ENCODE measurements at regions not wholly inside any gene's neighbourhood (a gene's known extent, or its start where the extent isn't known, plus 50 kb on each side); places are given as distances from the start of the nearest gene placed in this dataset.
A peak's percentile ranks its signal among the peaks of the same experiment; 100 is the strongest.

- Histone ChIP-seq H3K36me3 (replicated peaks) (no peaks in the 10 kb centered on the region), H3K9me3 (no peaks in the 10 kb centered on the region), H3K27me3 (ENCODE audit: low read depth) (no peaks in the 10 kb centered on the region), H3K4me1 (no peaks in the 10 kb centered on the region), H3K4me3 (no peak overlapping the region)
- in situ Hi-C loops (cut with MboI; ENCODE audit: low sequenced_read_pairs): no loop called here
- no peak for DNase-seq (ENCODE audit: low spot score in 2 of 2)
Measured at GRCh38 chr5:135122797-135123196, 88.8 kb upstream of the PITX1 start.

- Histone ChIP-seq H3K4me3 (no peak overlapping the region), H3K36me3 (replicated peaks) (no peaks in the 10 kb centered on the region), H3K27me3 (ENCODE audit: low read depth) (no peaks in the 10 kb centered on the region), H3K4me1 (no peaks in the 10 kb centered on the region), H3K9me3 (no peaks in the 10 kb centered on the region)
- in situ Hi-C loops (cut with MboI; ENCODE audit: low sequenced_read_pairs): no loop called here
- DNase-seq (ENCODE audit: low spot score in 2 of 2): no peak
Measured at GRCh38 chr5:135120951-135121350, 86.9 kb upstream of the PITX1 start.

- in situ Hi-C loops (cut with MboI; ENCODE audit: low sequenced_read_pairs): no loop called here
- no peaks in the 10 kb centered on the region for H3K9me3 ChIP-seq
- DNase-seq (ENCODE audit: low spot score in 2 of 2): no peak
- H3K36me3 ChIP-seq (replicated peaks): no peaks in the 10 kb centered on the region
- no peaks in the 10 kb centered on the region for H3K4me1 ChIP-seq
- no peak overlapping the region for H3K4me3 ChIP-seq
- no peaks in the 10 kb centered on the region for H3K27me3 ChIP-seq (ENCODE audit: low read depth)
Measured at GRCh38 chr5:135119481-135119880, 85.5 kb upstream of the PITX1 start.

GRCh38 chr5:135117590-135117989 lies 83.6 kb upstream of the PITX1 start:
- Histone ChIP-seq H3K4me3 (no peak overlapping the region), H3K4me1 (no peaks in the 10 kb centered on the region), H3K36me3 (replicated peaks) (no peaks in the 10 kb centered on the region), H3K9me3 (no peaks in the 10 kb centered on the region), H3K27me3 (ENCODE audit: low read depth) (no peaks in the 10 kb centered on the region)
- DNase-seq (ENCODE audit: low spot score in 2 of 2): no peak
- in situ Hi-C loops (cut with MboI; ENCODE audit: low sequenced_read_pairs): no loop called here

GRCh38 chr5:135116160-135116561 lies 82.1 kb upstream of the PITX1 start:
- no peaks in the 10 kb centered on the region for H3K36me3 ChIP-seq (replicated peaks)
- H3K4me3 ChIP-seq: no peak overlapping the region
- no peaks in the 10 kb centered on the region for H3K9me3 ChIP-seq
- in situ Hi-C loops (cut with MboI; ENCODE audit: low sequenced_read_pairs): no loop called here
- no peaks in the 10 kb centered on the region for H3K27me3 ChIP-seq (ENCODE audit: low read depth)
- DNase-seq (ENCODE audit: low spot score in 2 of 2): no peak
- peaks cover 4% of the 10 kb centered on the region; the same call in 1 of the 2 replicates for H3K4me1 ChIP-seq

GRCh38 chr5:135115591-135115990 lies 81.6 kb upstream of the PITX1 start:
- Histone ChIP-seq H3K36me3 (replicated peaks) (no peaks in the 10 kb centered on the region), H3K4me3 (no peak overlapping the region), H3K27me3 (ENCODE audit: low read depth) (no peaks in the 10 kb centered on the region), H3K9me3 (no peaks in the 10 kb centered on the region), H3K4me1 (peaks cover 4% of the 10 kb centered on the region; the same call in 1 of the 2 replicates)
- in situ Hi-C loops (cut with MboI; ENCODE audit: low sequenced_read_pairs): no loop called here
- no peak for DNase-seq (ENCODE audit: low spot score in 2 of 2)

- H3K9me3 ChIP-seq: no peaks in the 10 kb centered on the region
- no peak for DNase-seq (ENCODE audit: low spot score in 2 of 2)
- H3K27me3 ChIP-seq (ENCODE audit: low read depth): no peaks in the 10 kb centered on the region
- no peaks in the 10 kb centered on the region for H3K36me3 ChIP-seq (replicated peaks)
- in situ Hi-C loops (cut with MboI; ENCODE audit: low sequenced_read_pairs): no loop called here
- H3K4me3 ChIP-seq: no peak overlapping the region
- peaks cover 4% of the 10 kb centered on the region; the same call in 1 of the 2 replicates for H3K4me1 ChIP-seq
Measured at GRCh38 chr5:135114759-135115158, 80.7 kb upstream of the PITX1 start.

- Histone ChIP-seq H3K9me3 (no peaks in the 10 kb centered on the region), H3K4me1 (peaks cover 4% of the 10 kb centered on the region; the same call in 1 of the 2 replicates), H3K27me3 (ENCODE audit: low read depth) (no peaks in the 10 kb centered on the region), H3K4me3 (no peak overlapping the region), H3K36me3 (replicated peaks) (no peaks in the 10 kb centered on the region)
- peak; percentile 40 to 66 for DNase-seq (ENCODE audit: low spot score in 2 of 2)
- in situ Hi-C loops (cut with MboI; ENCODE audit: low sequenced_read_pairs): no loop called here
Measured at GRCh38 chr5:135112008-135112725, 78.1 kb upstream of the PITX1 start.

GRCh38 chr5:135110785-135111596 lies 77.0 kb upstream of the PITX1 start:
- H3K36me3 ChIP-seq (replicated peaks): no peaks in the 10 kb centered on the region
- in situ Hi-C loops (cut with MboI; ENCODE audit: low sequenced_read_pairs): no loop called here
- no peaks in the 10 kb centered on the region for H3K27me3 ChIP-seq (ENCODE audit: low read depth)
- H3K9me3 ChIP-seq: no peaks in the 10 kb centered on the region
- H3K4me1 ChIP-seq: peaks cover 4% of the 10 kb centered on the region; the same call in 1 of the 2 replicates
- no peak for DNase-seq (ENCODE audit: low spot score in 2 of 2)
- H3K4me3 ChIP-seq: no peak overlapping the region

GRCh38 chr5:135108992-135109391 lies 75.0 kb upstream of the PITX1 start:
- Histone ChIP-seq H3K4me3 (no peak overlapping the region), H3K4me1 (peaks cover 4% of the 10 kb centered on the region; the same call in 1 of the 2 replicates), H3K9me3 (no peaks in the 10 kb centered on the region), H3K27me3 (ENCODE audit: low read depth) (no peaks in the 10 kb centered on the region), H3K36me3 (replicated peaks) (no peaks in the 10 kb centered on the region)
- in situ Hi-C loops (cut with MboI; ENCODE audit: low sequenced_read_pairs): no loop called here
- no peak for DNase-seq (ENCODE audit: low spot score in 2 of 2)

- Histone ChIP-seq H3K4me1 (peaks cover 4% of the 10 kb centered on the region; the same call in 1 of the 2 replicates), H3K36me3 (replicated peaks) (no peaks in the 10 kb centered on the region), H3K4me3 (no peak overlapping the region), H3K27me3 (ENCODE audit: low read depth) (no peaks in the 10 kb centered on the region), H3K9me3 (no peaks in the 10 kb centered on the region)
- in situ Hi-C loops (cut with MboI; ENCODE audit: low sequenced_read_pairs): no loop called here
- no peak for DNase-seq (ENCODE audit: low spot score in 2 of 2)
Measured at GRCh38 chr5:135108569-135108968, 74.5 kb upstream of the PITX1 start.

GRCh38 chr5:135107986-135108385 lies 74.0 kb upstream of the PITX1 start:
- no peaks in the 10 kb centered on the region for H3K36me3 ChIP-seq (replicated peaks)
- no peaks in the 10 kb centered on the region for H3K9me3 ChIP-seq
- DNase-seq (ENCODE audit: low spot score in 2 of 2): no peak
- in situ Hi-C loops (cut with MboI; ENCODE audit: low sequenced_read_pairs): no loop called here
- no peak overlapping the region for H3K4me3 ChIP-seq
- peaks cover 4% of the 10 kb centered on the region; the same call in 1 of the 2 replicates for H3K4me1 ChIP-seq
- H3K27me3 ChIP-seq (ENCODE audit: low read depth): no peaks in the 10 kb centered on the region

- H3K9me3 ChIP-seq: no peaks in the 10 kb centered on the region
- no peak for DNase-seq (ENCODE audit: low spot score in 2 of 2)
- in situ Hi-C loops (cut with MboI; ENCODE audit: low sequenced_read_pairs): no loop called here
- H3K27me3 ChIP-seq (ENCODE audit: low read depth): no peaks in the 10 kb centered on the region
- no peaks in the 10 kb centered on the region for H3K36me3 ChIP-seq (replicated peaks)
- H3K4me1 ChIP-seq: no peaks in the 10 kb centered on the region
- no peak overlapping the region for H3K4me3 ChIP-seq
Measured at GRCh38 chr5:135106610-135107471, 72.8 kb upstream of the PITX1 start.
